ENCODE measurements at regions not wholly inside any gene's neighbourhood (a gene's known extent, or its start where the extent isn't known, plus 50 kb on each side); places are given as distances from the start of the nearest gene placed in this dataset.
"Not testable (repeated sequence)": the region's sequence is repeated elsewhere in the genome, so short reads cannot be mapped to it uniquely, and the experiment has no call there.

- not testable (repeated sequence) for H3K4me3 ChIP-seq (ENCODE audit: control insufficient read depth, low read depth, low read length); DNase-seq (ENCODE audit: low read depth)
These were observed 2226.0 kb upstream of the DEFB115 start for GRCh38 chr20:29031262-29031982.

- DNase-seq (ENCODE audit: low read depth); H3K4me3 ChIP-seq (ENCODE audit: control insufficient read depth, low read depth, low read length): not testable (repeated sequence)
These were observed 2213.2 kb upstream of the DEFB115 start for GRCh38 chr20:29044239-29044638.

DNA sequence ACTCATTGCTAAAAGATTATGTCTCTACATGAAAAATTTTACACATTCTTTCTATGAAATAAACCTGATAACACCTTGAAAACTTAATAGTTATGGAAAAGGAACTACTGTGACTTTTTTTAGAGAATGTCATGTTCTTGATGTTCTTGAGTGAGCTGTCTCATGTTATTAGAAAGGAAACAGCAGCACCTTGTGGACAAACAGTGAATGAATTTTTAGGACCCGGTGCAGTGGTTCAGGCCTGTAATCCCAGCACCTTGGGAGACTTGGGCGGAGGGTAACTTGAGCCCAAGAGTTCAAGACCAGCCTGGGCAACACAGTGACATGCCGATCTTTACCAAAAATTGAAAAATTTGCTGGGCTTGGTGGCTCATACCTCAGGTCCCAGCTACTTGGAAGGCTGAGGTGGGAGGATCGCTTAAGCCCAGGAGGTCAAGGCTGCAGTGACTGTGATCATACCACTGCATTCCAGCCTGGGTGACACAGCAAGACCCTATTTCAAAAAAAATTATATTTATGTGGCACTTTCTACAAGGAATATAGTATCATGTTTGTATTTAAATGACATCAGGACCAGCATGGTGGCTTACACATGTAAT lies 2207.4 kb upstream of the DEFB115 start:
- DNase-seq (ENCODE audit: low read depth): peak; percentile 24
- TF ChIP-seq, protein P1, sequence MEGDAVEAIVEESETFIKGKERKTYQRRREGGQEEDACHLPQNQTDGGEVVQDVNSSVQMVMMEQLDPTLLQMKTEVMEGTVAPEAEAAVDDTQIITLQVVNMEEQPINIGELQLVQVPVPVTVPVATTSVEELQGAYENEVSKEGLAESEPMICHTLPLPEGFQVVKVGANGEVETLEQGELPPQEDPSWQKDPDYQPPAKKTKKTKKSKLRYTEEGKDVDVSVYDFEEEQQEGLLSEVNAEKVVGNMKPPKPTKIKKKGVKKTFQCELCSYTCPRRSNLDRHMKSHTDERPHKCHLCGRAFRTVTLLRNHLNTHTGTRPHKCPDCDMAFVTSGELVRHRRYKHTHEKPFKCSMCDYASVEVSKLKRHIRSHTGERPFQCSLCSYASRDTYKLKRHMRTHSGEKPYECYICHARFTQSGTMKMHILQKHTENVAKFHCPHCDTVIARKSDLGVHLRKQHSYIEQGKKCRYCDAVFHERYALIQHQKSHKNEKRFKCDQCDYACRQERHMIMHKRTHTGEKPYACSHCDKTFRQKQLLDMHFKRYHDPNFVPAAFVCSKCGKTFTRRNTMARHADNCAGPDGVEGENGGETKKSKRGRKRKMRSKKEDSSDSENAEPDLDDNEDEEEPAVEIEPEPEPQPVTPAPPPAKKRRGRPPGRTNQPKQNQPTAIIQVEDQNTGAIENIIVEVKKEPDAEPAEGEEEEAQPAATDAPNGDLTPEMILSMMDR (conservative IDR thresholded peaks at IDR 0.05; ENCODE audit: control insufficient read depth, insufficient read depth, low read depth, low read length): peak; percentile 14
- not testable (repeated sequence) for H3K4me3 ChIP-seq (ENCODE audit: control insufficient read depth, low read depth, low read length)

DNA sequence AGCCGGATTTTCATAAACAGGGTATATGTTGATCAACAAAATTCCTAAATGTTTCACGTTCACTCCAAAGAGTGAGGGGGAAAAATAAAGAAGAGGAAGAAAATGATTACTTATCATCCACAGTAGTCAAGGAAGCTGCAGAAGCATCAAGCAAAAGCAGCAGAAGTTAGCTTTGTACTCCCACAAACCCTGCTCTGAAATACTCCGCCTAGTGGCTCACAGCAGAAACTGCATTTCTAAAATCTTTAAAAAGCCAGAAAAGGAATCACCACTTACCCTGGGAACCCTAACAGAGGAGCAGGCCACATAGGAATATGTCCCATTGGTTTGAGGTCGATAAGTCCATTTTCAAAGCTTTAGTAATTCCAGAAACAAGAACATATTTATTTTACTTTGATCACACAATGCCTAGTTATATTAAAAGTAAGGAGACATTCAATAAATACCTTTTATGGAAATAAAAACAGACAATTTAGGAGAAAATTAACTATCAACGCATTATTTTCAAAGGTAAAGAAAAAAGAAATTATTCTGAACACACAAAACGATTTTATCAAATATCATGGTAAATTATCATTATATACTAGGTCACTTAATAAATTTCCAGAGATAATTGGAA lies 2199.5 kb upstream of the DEFB115 start:
- H3K4me3 ChIP-seq (ENCODE audit: control insufficient read depth, low read depth, low read length); DNase-seq (ENCODE audit: low read depth): not testable (repeated sequence)
- TF ChIP-seq, protein P1 (conservative IDR thresholded peaks at IDR 0.05; ENCODE audit: control insufficient read depth, insufficient read depth, low read depth, low read length): peak; percentile 46

GRCh38 chr20:29062451-29062850 lies 2195.0 kb upstream of the DEFB115 start:
- not testable (repeated sequence) for DNase-seq (ENCODE audit: low read depth); H3K4me3 ChIP-seq (ENCODE audit: control insufficient read depth, low read depth, low read length)

- not testable (repeated sequence) for DNase-seq (ENCODE audit: low read depth); H3K4me3 ChIP-seq (ENCODE audit: control insufficient read depth, low read depth, low read length)
These were observed 2191.1 kb upstream of the DEFB115 start for GRCh38 chr20:29066341-29066740.

DNA sequence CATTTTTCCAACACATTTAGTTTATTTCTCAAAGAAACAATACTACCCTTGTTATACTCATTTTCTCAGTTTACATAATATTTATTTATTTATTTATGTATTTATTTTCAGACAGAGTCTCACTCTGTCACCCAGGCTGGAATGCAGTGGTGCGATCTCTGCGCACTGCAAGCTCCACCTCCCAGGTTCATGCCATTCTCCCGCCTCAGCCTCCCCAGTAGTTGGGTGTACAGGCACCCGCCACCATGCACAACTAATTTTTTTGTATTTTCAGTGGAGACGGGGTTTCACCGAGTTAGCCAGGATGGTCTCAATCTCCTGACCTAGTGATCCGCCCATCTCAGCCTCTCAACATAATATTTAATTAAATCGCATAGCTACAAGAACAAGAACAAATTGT lies 2183.8 kb upstream of the DEFB115 start:
- not testable (repeated sequence) for DNase-seq (ENCODE audit: low read depth); H3K4me3 ChIP-seq (ENCODE audit: control insufficient read depth, low read depth, low read length)

DNA sequence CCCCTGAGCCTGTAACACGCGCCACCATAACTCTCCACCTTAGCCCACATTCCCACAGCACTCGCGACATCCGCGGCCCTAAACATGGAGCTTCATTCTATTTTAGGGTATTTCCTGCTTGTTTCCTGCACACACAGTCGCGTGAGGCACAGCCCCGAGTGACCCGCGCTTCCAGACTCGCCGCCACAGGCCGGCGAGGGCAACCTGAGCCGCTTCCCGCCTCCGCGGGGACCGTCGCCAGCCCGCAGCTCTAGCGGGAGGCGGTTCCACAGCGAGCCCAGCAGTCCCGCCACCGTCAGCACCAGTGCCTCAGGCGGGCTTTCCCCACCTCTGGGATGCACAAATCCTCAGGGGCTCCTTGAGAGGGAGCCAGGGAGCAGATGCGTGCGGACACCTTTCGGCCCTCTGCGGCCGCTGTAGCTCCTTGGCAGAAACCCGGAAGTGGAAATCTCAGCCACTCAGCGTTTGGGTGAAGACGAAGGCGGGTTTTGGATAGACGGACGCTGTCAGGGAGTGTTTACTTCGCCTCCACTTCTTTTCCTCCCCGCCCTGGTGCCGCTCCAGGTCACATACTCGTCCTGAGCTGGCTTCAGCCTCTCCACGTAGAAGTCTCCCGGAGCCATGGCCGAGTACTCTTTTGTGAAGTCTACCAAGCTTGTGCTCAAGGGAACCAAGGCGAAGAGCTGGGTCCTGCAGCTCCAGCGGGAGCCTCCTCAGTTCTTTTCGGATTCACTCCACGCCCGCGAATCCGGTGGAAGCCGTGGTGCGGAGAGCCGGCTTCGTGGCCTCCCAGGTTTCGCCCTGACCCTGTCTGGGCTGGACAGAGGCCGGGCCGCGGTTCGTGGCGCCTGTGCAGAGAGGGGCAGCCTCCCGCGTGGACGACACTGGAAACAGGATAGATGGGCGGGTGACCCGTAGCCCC lies 2177.4 kb upstream of the DEFB115 start:
- TF ChIP-seq, protein P1 (conservative IDR thresholded peaks at IDR 0.05; ENCODE audit: control insufficient read depth, insufficient read depth, low read depth, low read length): no peak
- peak overlapping the region; percentile 28 for H3K4me3 ChIP-seq (ENCODE audit: control insufficient read depth, low read depth, low read length)
- peak; percentile 29 for DNase-seq (ENCODE audit: low read depth)

- H3K4me3 ChIP-seq (ENCODE audit: control insufficient read depth, low read depth, low read length); DNase-seq (ENCODE audit: low read depth): not testable (repeated sequence)
These were observed 2175.8 kb upstream of the DEFB115 start for GRCh38 chr20:29081712-29082111.

Measured in fibroblast of mammary gland (primary cell).